ENCODE measurements at regions not wholly inside any gene's neighbourhood (a gene's known extent, or its start where the extent isn't known, plus 50 kb on each side); places are given as distances from the start of the nearest gene placed in this dataset.

GRCh38 chr6:1125297-1125696, 186.6 kb upstream of the FOXQ1 start:
- no peak for TF ChIP-seq CTCF (conservative IDR thresholded peaks at IDR 0.05; ENCODE audit: low read depth)
- ChIA-PET POLR2A (ENCODE audit: low non-redundant PET) (no interaction called here), CTCF (no interaction called here)
- DNase-seq (ENCODE audit: low spot score) = no peak
- H3K27ac ChIP-seq = no peak overlapping the region

- DNase-seq (ENCODE audit: low spot score) = no peak
- no peak for TF ChIP-seq CTCF (conservative IDR thresholded peaks at IDR 0.05; ENCODE audit: low read depth)
- no peak overlapping the region for H3K27ac ChIP-seq
- CTCF ChIA-PET = no interaction called here
- POLR2A ChIA-PET (ENCODE audit: low non-redundant PET) = no interaction called here
Observed at GRCh38 chr6:1124885-1125284, 187.0 kb upstream of the FOXQ1 start.

- TF ChIP-seq CTCF (conservative IDR thresholded peaks at IDR 0.05; ENCODE audit: low read depth) = no peak
- no peak for DNase-seq (ENCODE audit: low spot score)
- ChIA-PET POLR2A (ENCODE audit: low non-redundant PET) (no interaction called here), CTCF (interaction anchor here (0.6 to 1.1 kb wide), 2 partner anchors 15 to 211 kb away, joined by 3 to 5 read pairs; no protein-coding TSS in a partner anchor)
- H3K27ac ChIP-seq = no peak overlapping the region
Observed at GRCh38 chr6:1123386-1124375, 188.2 kb upstream of the FOXQ1 start.

- ChIA-PET POLR2A (ENCODE audit: low non-redundant PET) (no interaction called here), CTCF (no interaction called here)
- H3K27ac ChIP-seq = no peak overlapping the region
- no peak for TF ChIP-seq CTCF (conservative IDR thresholded peaks at IDR 0.05; ENCODE audit: low read depth)
- no peak for DNase-seq (ENCODE audit: low spot score)
Observed at GRCh38 chr6:1122083-1122482, 189.8 kb upstream of the FOXQ1 start.

- no peak for TF ChIP-seq CTCF (conservative IDR thresholded peaks at IDR 0.05; ENCODE audit: low read depth)
- H3K27ac ChIP-seq = no peak overlapping the region
- DNase-seq (ENCODE audit: low spot score) = no peak
- ChIA-PET CTCF (no interaction called here), POLR2A (ENCODE audit: low non-redundant PET) (no interaction called here)
Observed at GRCh38 chr6:1118287-1118647, 193.6 kb upstream of the FOXQ1 start.

GRCh38 chr6:1117530-1118286, 194.2 kb upstream of the FOXQ1 start:
- POLR2A ChIA-PET (ENCODE audit: low non-redundant PET) = no interaction called here
- no peak overlapping the region for H3K27ac ChIP-seq
- no peak for DNase-seq (ENCODE audit: low spot score)
- CTCF ChIA-PET = no interaction called here
- TF ChIP-seq CTCF (conservative IDR thresholded peaks at IDR 0.05; ENCODE audit: low read depth) = no peak

Data from RWPE1 (cell line).